ENCODE measurements at regions not wholly inside any gene's neighbourhood (a gene's known extent, or its start where the extent isn't known, plus 50 kb on each side); places are given as distances from the start of the nearest gene placed in this dataset.

DNA sequence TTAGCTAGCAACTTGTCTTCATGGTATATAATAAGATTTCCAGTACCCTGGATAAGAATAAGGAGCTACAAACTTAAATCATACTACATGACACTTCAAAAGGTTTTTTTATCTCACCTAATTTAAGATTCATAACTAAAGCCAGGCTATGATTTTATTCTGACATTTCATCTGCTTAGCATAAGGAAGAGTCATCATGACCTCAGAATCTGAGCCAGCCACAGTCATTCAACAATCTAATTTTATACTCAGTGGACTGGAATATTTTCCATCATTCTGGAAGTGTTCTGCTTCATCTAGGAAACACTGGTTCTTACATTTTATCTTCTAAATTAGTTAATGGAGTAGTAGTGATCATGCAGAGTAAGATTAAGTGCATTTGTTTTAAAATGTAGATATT, 102.1 kb upstream of the KCND2 start:
- Histone ChIP-seq H3K36me3 (ENCODE audit: control insufficient read depth in 4 of 4, insufficient read depth in 3 of 4, low read depth in 1 of 4, low read length in 3 of 4) (no peaks in the 10 kb centered on the region), H3K27me3 (ENCODE audit: control insufficient read depth in 4 of 4, insufficient read depth in 4 of 4, low read length in 3 of 4) (no peaks in the 10 kb centered on the region), H3K4me3 (ENCODE audit: low read depth in 1 of 3, low read length in 3 of 3) (no peak overlapping the region), H3K9me3 (ENCODE audit: control insufficient read depth in 4 of 4, low read length in 3 of 4) (no peaks in the 10 kb centered on the region), H3K27ac (ENCODE audit: low read depth in 1 of 2, low read length in 2 of 2) (no peak overlapping the region), H3K9ac (ENCODE audit: low read depth in 1 of 2, low read length in 2 of 2) (no peak overlapping the region), H3K4me1 (ENCODE audit: control insufficient read depth in 4 of 4, insufficient read depth in 4 of 4, low read length in 3 of 4) (no peaks in the 10 kb centered on the region)
- no peak for DNase-seq (ENCODE audit: low spot score)
- no peak for TF ChIP-seq SP1 (IDR thresholded peaks at IDR 0.05)
- no peak for TF ChIP-seq HNF4G (IDR thresholded peaks at IDR 0.05)
- TF ChIP-seq, protein P1, sequence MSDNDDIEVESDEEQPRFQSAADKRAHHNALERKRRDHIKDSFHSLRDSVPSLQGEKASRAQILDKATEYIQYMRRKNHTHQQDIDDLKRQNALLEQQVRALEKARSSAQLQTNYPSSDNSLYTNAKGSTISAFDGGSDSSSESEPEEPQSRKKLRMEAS (IDR thresholded peaks at IDR 0.05): no peak
- TF ChIP-seq, protein P2, sequence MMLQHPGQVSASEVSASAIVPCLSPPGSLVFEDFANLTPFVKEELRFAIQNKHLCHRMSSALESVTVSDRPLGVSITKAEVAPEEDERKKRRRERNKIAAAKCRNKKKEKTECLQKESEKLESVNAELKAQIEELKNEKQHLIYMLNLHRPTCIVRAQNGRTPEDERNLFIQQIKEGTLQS (IDR thresholded peaks at IDR 0.05): no peak
- TF ChIP-seq, protein P3, sequence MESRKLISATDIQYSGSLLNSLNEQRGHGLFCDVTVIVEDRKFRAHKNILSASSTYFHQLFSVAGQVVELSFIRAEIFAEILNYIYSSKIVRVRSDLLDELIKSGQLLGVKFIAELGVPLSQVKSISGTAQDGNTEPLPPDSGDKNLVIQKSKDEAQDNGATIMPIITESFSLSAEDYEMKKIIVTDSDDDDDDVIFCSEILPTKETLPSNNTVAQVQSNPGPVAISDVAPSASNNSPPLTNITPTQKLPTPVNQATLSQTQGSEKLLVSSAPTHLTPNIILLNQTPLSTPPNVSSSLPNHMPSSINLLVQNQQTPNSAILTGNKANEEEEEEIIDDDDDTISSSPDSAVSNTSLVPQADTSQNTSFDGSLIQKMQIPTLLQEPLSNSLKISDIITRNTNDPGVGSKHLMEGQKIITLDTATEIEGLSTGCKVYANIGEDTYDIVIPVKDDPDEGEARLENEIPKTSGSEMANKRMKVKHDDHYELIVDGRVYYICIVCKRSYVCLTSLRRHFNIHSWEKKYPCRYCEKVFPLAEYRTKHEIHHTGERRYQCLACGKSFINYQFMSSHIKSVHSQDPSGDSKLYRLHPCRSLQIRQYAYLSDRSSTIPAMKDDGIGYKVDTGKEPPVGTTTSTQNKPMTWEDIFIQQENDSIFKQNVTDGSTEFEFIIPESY (IDR thresholded peaks at IDR 0.05): no peak
- TF ChIP-seq YY1 (IDR thresholded peaks at IDR 0.05): no peak

DNA sequence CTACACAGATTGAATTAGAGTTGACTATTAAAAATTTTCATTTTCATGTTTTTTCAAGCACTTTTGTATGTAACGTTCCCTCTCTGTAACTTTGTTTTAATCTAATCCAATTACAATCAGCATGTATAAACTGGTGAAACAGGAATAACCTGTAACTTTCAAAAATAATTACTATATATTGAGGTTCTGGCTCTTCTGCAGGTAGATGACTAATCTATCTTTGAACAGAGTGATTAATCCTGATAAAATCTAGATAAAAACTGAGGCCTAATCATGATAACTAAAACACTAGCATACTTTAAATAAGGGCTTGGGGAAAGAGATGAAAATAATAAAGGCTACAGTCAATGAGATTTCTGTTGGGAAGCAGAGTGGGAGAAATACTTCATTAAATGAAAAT, 101.6 kb upstream of the KCND2 start:
- no peak for DNase-seq (ENCODE audit: low spot score)
- Histone ChIP-seq H3K9me3 (ENCODE audit: control insufficient read depth in 4 of 4, low read length in 3 of 4) (no peaks in the 10 kb centered on the region), H3K9ac (ENCODE audit: low read depth in 1 of 2, low read length in 2 of 2) (no peak overlapping the region), H3K27me3 (ENCODE audit: control insufficient read depth in 4 of 4, insufficient read depth in 4 of 4, low read length in 3 of 4) (no peaks in the 10 kb centered on the region), H3K4me3 (ENCODE audit: low read depth in 1 of 3, low read length in 3 of 3) (no peak overlapping the region), H3K27ac (ENCODE audit: low read depth in 1 of 2, low read length in 2 of 2) (no peak overlapping the region), H3K36me3 (ENCODE audit: control insufficient read depth in 4 of 4, insufficient read depth in 3 of 4, low read depth in 1 of 4, low read length in 3 of 4) (no peaks in the 10 kb centered on the region), H3K4me1 (ENCODE audit: control insufficient read depth in 4 of 4, insufficient read depth in 4 of 4, low read length in 3 of 4) (no peaks in the 10 kb centered on the region)
- WGBS: 63% methylated on average over 1 of the region's 1 CpG
- TF ChIP-seq EGR1 (IDR thresholded peaks at IDR 0.05; ENCODE audit: low read depth in 2 of 2) (no peak), FOXA1 (IDR thresholded peaks at IDR 0.05) (no peak), FOXA2 (IDR thresholded peaks at IDR 0.05) (no peak), TAF1 (conservative IDR thresholded peaks at IDR 0.05) (no peak), JUND (IDR thresholded peaks at IDR 0.05) (no peak), GABPA (IDR thresholded peaks at IDR 0.05 in 1 of 2, conservative IDR thresholded peaks at IDR 0.05 in 1 of 2) (no peak), HNF4A (conservative IDR thresholded peaks at IDR 0.05) (no peak), NR2F2 (IDR thresholded peaks at IDR 0.05) (no peak)
- TF ChIP-seq, protein P4, sequence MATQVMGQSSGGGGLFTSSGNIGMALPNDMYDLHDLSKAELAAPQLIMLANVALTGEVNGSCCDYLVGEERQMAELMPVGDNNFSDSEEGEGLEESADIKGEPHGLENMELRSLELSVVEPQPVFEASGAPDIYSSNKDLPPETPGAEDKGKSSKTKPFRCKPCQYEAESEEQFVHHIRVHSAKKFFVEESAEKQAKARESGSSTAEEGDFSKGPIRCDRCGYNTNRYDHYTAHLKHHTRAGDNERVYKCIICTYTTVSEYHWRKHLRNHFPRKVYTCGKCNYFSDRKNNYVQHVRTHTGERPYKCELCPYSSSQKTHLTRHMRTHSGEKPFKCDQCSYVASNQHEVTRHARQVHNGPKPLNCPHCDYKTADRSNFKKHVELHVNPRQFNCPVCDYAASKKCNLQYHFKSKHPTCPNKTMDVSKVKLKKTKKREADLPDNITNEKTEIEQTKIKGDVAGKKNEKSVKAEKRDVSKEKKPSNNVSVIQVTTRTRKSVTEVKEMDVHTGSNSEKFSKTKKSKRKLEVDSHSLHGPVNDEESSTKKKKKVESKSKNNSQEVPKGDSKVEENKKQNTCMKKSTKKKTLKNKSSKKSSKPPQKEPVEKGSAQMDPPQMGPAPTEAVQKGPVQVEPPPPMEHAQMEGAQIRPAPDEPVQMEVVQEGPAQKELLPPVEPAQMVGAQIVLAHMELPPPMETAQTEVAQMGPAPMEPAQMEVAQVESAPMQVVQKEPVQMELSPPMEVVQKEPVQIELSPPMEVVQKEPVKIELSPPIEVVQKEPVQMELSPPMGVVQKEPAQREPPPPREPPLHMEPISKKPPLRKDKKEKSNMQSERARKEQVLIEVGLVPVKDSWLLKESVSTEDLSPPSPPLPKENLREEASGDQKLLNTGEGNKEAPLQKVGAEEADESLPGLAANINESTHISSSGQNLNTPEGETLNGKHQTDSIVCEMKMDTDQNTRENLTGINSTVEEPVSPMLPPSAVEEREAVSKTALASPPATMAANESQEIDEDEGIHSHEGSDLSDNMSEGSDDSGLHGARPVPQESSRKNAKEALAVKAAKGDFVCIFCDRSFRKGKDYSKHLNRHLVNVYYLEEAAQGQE (IDR thresholded peaks at IDR 0.05): no peak
- TF ChIP-seq, protein P1 (IDR thresholded peaks at IDR 0.05): no peak
- TF ChIP-seq, protein P5, sequence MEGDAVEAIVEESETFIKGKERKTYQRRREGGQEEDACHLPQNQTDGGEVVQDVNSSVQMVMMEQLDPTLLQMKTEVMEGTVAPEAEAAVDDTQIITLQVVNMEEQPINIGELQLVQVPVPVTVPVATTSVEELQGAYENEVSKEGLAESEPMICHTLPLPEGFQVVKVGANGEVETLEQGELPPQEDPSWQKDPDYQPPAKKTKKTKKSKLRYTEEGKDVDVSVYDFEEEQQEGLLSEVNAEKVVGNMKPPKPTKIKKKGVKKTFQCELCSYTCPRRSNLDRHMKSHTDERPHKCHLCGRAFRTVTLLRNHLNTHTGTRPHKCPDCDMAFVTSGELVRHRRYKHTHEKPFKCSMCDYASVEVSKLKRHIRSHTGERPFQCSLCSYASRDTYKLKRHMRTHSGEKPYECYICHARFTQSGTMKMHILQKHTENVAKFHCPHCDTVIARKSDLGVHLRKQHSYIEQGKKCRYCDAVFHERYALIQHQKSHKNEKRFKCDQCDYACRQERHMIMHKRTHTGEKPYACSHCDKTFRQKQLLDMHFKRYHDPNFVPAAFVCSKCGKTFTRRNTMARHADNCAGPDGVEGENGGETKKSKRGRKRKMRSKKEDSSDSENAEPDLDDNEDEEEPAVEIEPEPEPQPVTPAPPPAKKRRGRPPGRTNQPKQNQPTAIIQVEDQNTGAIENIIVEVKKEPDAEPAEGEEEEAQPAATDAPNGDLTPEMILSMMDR (IDR thresholded peaks at IDR 0.05; ENCODE audit: low read depth, low read length, missing input control): no peak
- TF ChIP-seq, protein P2 (IDR thresholded peaks at IDR 0.05): no peak
- TF ChIP-seq, protein P3 (IDR thresholded peaks at IDR 0.05): no peak

Measured in liver (tissue), 8 donors.